CMK (cell line): ENCODE measurements at regions not wholly inside any gene's neighbourhood (a gene's known extent, or its start where the extent isn't known, plus 50 kb on each side); places are given as distances from the start of the nearest gene placed in this dataset.
"Not testable (repeated sequence)": the region's sequence is repeated elsewhere in the genome, so short reads cannot be mapped to it uniquely, and the experiment has no call there.

Source experiments
- DNase-seq: peaks from one replicate; pipeline ENCODE4 v3.0.0-alpha.2; 2010; ENCODE audit warnings: low read depth

DNA sequence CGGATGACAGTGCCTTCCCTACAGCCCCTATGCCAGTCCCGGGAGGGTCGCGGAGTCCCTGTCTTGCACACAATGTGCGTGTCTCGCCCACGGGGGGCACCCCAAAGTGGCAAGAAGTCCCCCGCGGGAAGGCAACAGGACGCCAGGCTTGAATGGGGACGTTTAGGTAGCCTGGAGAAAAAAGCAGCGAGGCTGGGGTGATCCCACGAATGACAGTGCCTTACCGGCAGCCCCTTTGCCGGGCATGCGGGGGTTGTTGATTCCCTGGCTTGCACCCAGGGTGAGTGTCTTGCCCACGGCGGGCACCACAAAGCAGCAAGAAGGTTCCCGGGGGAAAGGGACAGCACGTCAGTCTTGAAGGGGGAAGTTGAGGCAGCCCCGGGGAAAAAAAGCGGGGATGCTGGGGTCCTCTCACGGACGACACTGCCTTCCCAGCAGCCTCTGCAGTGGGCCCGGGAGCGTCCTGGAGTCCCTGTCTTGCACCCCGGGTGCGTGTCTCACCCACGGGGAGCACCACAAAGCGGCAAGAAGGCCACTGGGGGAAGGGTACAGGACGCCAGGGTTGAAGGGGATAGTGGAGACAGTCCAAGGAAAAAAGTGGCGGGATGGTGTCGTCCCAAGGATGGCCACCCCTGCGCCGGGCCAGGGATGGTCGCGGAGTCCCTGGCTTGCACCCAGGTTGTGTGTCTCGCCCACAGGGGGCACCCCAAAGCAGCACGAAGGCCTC lies 156.8 kb upstream of the ALG10B start:
- no peak for DNase-seq

DNA sequence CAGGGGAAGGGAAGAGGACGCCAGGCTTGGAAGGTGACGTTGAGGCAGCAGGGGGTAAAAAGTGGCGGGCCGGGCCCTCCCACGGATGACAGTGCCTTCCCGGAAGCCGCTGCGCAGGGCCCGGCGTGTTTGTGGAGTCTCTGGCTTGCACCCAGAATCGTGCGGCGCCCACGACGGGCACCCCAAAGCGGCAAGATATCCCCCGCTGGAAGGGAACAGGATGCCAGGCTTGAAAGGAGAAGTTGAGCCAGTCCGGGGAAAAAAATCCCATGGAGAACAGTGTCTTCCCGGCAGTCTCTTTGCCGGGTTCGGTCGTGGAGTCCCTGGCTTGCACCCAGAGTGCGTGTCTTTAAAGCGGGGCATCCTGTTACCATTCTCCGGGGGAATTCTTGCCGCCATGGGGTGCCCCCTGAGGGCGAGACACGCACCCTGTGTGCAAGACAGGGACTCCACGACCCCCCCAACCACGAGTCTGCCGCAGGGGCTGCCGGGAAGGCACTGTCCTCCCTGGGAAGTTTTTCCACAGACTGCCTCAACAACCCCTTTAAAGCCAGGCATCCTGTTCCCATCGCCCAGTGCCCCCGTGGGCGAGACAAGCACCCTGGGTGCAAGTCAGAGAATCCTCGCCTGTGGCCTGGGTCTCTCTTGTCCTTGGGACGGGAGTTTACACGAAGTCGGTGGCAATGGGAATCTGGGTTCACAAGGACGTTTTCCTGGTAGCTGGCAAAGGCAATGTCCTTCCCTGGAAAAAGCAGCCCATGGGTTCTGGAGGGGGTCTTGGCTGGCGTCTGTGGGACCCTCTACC lies 156.1 kb upstream of the ALG10B start:
- no peak for DNase-seq

DNA sequence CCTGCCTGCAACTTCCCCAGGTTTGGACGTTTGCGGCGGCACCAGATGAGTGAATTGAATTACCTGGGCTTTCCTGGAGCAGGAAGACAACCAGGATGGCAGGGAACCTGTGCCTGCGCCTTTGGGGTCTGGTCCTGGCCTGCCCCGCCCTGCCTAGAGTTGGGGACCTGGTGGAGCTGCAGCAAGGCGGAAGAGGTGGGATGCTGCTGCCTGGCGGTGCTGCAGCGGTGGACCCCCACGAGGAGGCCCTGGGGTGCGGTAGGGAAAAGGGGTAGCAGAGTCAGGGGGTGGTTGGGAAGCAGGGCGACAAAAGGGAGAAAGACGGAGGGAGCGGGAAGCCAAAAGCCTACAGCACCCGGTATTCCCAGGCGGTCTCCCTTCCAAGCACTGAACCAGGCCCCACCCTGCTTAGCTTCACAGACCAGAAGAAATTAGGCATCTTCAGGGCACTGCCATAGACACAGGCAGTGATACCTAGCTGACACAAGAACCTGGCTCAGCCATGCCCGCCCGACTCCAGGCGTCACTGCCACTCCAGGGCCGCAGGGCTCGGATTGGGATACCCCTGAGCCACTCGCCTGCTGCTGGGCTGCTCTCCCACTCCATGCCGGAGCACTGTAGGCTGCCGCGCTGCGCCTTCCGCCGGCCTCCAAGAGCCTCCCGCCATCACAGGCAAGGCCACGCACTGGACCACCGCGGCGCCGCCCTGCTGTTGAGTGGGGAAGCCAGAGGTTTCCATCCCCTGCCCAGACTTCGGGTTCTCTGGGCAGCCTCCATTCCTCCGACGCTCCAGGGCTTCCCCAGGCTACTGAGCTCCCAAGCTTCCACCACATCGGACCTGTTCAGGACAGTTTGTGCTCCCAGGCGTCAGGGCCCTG lies 155.2 kb upstream of the ALG10B start:
- DNase-seq, result no peak

DNA sequence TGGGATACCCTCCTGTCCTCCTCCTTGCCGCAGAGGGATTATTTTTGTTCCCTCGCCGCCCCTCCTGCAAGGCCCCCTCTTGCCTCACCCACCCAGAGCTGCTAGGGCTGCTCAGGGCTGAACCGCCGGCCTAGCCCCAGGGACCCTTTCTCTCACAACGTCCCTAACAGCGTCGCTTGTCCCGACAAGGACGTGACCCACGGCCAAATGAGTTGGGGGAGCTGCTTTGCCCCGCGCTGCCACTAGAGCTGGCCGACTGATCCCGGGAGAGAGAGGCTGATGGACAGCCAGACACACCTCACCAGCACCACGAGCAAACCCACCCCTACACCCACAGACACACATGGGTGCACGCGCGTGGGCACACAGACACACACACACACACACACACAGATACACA lies 154.6 kb upstream of the ALG10B start:
- no peak for DNase-seq

DNA sequence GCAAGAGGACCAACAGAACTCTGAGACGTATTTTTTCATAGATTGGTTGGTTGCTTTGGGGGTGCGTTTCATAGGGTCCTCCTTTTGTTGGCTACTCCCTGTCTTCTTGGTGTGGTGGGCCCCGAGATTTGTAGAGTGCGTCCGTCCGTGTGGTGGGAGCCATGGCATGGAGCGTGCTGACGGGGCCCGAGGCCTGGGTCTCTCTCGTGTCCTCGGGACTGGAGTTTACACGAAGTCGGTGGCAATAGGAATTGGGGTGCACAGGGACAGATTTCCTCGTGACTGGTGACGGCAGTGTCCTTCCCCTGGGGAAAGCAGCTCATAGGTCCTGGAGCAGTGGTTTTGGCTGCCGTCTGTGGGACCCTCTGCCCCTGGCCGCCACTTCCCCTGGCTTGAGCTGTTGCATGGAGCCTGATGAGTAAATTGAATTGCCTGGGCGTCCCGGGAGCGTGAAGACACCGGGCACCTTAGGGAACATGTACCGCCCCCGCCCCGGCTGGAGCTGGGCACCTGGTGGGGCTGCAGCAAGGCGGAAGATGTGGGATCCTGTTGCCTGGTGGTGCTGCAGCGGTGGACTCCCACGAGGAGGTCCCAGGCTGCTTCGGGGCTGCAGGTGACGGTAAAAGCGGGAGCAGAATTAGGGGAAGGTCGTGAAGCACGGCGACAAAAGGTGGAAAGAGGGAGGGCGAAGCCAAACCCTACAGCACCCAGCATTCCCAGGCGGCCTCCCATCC lies 153.7 kb upstream of the ALG10B start:
- DNase-seq, result no peak

DNA sequence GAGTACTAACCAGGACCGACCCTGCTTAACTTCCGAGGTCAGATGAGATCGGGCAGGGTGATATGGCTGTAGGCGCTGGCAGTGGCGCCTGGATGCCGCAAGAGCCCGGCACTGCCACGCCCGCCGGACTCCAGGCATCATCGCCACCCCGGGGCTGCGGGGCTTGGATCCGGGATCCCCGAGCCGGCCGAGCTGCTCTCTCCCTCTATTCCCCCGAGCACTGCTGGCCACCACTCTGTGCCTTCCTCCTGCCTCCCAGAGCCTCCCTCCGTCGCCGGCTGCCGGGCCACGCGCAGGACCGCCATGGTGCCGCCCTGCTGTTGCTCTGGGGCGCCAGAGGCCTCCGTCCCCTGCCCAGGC lies 153.2 kb upstream of the ALG10B start:
- no peak for DNase-seq

DNA sequence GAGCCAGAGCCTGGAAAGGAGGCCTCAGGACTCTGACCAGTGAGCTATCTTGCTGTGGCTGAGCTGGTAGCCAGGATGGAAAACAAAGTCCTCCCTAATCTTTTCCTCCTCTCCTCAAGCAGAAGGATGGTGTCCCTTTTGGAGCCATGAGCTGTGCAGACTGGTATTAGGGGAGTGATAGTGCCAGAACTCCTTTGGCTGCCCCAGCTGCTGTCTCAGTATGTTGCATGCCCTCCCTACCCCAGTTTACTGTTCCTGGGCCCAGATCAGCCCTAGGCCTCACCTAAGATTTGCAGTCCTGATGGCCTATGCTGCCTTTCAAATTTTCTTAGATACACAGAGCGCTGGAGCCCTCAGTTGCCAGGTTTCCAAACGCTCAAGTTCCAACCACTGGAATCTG lies 150.3 kb upstream of the ALG10B start:
- no peak for DNase-seq

DNA sequence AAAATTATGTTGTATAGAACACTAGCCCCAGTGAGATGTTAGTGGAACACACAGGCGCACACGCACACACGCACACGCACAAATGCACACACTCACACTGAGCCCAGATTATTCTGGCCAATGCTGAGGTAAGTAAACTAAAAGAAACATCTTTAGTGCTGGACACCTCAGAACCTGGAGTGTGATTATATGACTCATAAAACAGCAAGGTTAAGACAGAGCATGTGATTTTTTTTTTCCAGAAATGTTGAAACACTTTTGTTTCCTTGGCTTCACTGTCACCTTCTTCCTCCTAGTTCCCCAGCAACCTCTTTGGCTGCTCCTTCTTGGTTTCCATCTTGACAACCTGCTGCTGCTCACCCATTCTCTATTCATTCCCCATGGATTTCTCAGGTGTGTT lies 141.0 kb upstream of the ALG10B start:
- no peak for DNase-seq

DNA sequence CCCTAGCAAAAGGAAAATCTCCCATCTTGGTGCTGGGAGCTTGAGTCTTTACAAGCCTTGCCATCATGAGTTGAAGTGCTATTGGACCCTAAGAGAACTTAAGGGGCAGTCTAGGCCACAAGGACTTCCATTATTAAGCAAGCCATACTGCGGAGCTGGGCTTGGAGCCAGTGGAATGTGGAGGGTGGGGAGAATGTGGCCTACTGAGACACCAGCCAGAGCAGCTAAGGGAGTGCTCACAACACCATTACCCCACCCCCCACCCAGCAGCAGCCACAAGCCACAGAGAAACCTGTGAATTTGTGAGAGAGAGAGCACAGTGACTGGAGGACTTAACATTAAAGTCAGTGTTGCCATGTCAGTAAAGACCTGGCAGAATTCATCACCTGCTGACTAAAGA lies 133.0 kb upstream of the ALG10B start:
- DNase-seq, result not testable (repeated sequence)

DNA sequence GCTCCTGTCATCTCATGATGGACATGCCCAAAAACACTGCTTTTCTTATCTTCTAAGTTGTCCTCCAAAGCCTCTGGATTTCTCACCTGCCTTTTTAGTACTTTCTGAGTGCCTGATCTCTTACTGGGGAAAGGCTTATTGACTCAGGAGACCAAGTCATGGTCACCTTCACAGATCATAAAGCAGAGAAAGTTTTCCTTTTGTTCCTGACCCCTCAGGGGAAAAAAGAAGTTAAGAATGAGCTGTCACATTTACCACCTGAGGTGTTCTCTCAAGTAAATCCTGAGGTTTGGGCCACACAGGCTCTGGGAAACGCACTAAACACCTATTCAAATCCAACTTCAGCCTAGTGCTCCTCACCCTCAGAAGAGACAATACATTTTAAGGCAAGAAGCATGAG lies 119.3 kb upstream of the ALG10B start:
- DNase-seq, result not testable (repeated sequence)

DNA sequence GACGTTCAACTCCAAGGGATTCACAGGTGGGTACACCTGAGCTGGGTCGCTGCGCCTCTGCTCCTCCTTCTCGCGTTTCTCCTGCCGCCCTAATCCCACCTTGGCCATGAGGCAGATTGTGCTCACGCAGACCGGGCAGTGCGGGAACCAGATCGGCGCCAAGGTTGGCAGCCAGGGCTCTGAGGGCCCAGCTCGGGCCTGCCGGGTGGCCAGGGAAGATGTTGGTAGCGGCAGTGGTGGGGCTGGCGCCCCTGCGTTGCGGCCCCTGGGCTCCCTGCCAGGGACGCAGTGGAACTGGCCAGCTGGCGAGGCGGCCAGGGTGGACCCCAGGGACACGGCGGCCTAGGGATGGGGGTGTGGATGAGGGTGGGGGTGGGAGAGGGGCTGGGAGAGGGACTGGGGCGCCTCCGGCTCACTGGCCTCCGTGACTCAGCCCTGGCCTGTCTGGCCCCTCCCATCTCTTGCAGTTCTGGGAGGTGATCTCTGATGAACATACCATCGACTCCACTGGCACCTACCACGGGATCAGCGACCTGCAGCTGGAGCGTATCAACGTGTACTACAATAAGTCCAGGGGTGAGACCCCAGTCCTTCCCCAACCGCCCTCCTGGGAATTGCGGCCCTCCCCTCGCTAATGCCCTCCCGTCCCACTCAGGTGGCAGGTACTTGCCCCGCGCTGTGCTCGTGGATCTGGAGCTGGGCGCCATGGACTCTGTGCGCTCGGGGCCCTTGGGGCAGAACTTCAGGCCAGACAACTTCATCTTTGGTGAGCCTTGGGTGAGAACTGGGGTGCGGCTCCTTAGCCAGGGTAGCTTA lies 114.9 kb upstream of the ALG10B start:
- DNase-seq, result no peak

DNA sequence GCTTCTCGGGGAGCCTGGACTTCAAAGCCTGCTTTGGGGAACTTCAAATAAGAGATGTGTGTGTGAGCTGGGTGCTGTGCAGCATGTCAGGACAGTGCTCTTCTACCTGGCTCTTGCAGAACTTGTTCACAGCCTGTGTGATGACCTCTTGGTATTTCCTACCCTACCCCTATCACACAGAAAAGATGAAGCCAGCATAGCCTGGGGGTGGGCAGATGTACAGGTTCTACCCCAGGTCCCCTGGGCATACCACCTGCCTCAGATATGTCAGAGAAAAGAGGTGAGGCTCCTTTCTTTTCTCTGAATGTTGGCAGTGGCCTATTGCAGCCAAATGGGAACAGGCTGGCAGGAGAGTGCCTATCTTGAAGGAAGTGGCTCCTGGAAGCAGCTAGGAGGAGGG lies 111.7 kb upstream of the ALG10B start:
- DNase-seq, result no peak

DNA sequence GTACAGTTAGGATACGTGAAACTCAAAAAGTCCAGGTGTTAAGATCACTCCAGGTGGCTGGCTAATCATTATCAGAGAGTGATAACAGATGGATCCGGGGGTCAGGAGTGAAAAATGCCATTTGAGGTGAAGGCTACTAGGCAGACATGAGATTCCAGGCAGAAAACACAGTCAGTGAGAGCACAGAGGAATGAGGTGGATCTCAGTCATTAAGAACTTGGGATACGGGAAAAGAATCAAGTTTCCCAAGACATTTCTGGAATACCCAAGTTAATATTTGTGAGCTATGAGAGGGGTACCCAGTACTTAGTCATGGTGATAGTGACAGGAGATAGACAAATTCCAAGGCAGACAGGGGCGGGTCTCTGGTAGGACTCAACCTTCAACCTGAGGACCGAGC lies 94.6 kb upstream of the ALG10B start:
- DNase-seq, result no peak

DNA sequence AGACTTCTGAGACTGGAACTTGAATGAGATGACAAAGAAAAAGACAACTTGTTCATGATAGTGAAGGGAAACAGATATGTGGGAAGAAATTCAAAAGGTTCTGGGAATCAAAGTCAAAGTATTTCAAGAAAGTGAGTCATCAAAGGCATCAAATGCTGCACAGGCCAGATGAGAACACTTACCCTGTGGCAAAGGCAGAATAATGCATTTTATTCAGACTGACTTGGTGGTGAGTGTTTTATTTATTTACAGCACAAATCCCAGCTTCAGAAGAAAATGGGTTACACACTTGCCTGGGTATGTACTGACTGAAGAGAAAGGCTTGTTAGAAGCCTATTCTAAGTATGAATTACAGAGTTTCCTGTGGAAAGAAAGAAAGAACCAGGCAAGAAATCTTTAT lies 78.2 kb upstream of the ALG10B start:
- not testable (repeated sequence) for DNase-seq

DNA sequence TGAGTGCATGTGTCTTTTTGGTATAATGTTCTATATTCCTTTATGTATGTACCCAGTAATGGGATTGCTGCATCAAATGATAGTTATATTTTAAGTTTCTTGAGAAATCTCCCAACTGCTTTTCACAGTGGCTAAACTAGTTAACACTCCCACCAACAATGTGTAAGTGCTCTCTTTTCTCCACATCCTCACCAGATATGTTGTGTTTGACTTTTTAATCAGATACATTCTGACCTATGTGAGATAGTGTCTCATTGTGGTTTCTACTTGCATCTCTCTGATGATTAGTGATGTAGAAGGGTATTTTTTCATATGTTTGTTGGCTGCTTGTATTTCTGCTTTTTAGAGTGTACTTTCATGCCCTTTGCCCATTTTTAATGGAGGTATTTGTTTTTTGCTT lies 62.8 kb upstream of the ALG10B start:
- no peak for DNase-seq

DNA sequence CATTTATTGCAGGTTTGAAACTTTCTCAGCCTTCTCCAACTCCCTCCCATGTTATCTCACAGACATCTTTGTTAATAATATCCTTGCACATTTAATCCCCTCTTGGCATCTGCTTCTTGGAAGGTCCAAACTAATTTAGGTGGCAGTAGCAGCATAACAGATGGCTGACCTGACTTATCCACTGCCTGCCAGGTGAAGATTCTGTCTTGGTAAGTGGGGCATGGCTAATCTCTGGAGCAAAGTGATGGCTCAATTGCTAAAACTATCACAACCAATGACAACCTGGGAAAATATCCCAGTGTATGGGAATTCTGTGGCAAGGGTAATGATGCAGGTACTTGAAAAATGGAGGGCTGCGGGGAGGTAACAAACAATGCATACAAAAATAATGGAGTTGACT lies 58.2 kb upstream of the ALG10B start:
- DNase-seq, result no peak
